Kidney epithelial cell (primary cell): ENCODE measurements at regions not wholly inside any gene's neighbourhood (a gene's known extent, or its start where the extent isn't known, plus 50 kb on each side); places are given as distances from the start of the nearest gene placed in this dataset.

Experiments used
- DNase-seq: peaks from one replicate; pipeline ENCODE4 v3.0.0-alpha.2; 2010; ENCODE audit warnings: low read depth
- H3K27me3 ChIP-seq: 2 replicates; pipeline ENCODE4 v1.6.0; 2011; ENCODE audit warnings: low read length; ENCODE audit not compliant: control insufficient read depth, insufficient read depth
- H3K36me3 ChIP-seq: 2 replicates; pipeline ENCODE4 v1.5.1; 2011; ENCODE audit warnings: low read length; ENCODE audit not compliant: control insufficient read depth, insufficient read depth
- H3K4me3 ChIP-seq: 2 replicates; pipeline ENCODE4 v1.5.1; 2011; ENCODE audit warnings: low read depth, mild to moderate bottlenecking, control low read depth, low read length
- CTCF ChIP-seq: IDR thresholded peaks from 2 replicates; pipeline ENCODE4 v1.5.1; 2011; ENCODE audit warnings: mild to moderate bottlenecking, moderate library complexity, low read length, control low read depth, inconsistent platforms; ENCODE audit not compliant: insufficient read depth, poor library complexity, severe bottlenecking

- no peak for DNase-seq
- Histone ChIP-seq H3K4me3 (no peak overlapping the region), H3K27me3 (no peaks in the 10 kb centered on the region), H3K36me3 (no peaks in the 10 kb centered on the region)
- no peak for TF ChIP-seq CTCF
These were observed 260.3 kb downstream of the B3GLCT start for GRCh38 chr13:31460061-31460460.

GRCh38 chr13:31461923-31462322, 262.1 kb downstream of the B3GLCT start:
- no peak for DNase-seq
- TF ChIP-seq CTCF: no peak
- Histone ChIP-seq H3K36me3 (no peaks in the 10 kb centered on the region), H3K27me3 (no peaks in the 10 kb centered on the region), H3K4me3 (no peak overlapping the region)

GRCh38 chr13:31462766-31463165, 263.0 kb downstream of the B3GLCT start:
- Histone ChIP-seq H3K4me3 (no peak overlapping the region), H3K27me3 (no peaks in the 10 kb centered on the region)
- no peak for TF ChIP-seq CTCF

GRCh38 chr13:31468114-31468902, 268.5 kb downstream of the B3GLCT start:
- no peak for TF ChIP-seq CTCF
- no peak for DNase-seq
- H3K36me3 ChIP-seq: no peaks in the 10 kb centered on the region
- H3K27me3 ChIP-seq: no peaks in the 10 kb centered on the region
- no peak overlapping the region for H3K4me3 ChIP-seq

More at GRCh38 chr13:31462766-31463165, 263.0 kb downstream of the B3GLCT start:
- DNase-seq: no peak
- no peaks in the 10 kb centered on the region for H3K36me3 ChIP-seq

- TF ChIP-seq CTCF: no peak
- H3K36me3 ChIP-seq: no peaks in the 10 kb centered on the region
- no peaks in the 10 kb centered on the region for H3K27me3 ChIP-seq
- DNase-seq: no peak
- no peak overlapping the region for H3K4me3 ChIP-seq
These were observed 269.6 kb downstream of the B3GLCT start for GRCh38 chr13:31469377-31469776.

- H3K4me3 ChIP-seq: no peak overlapping the region
- H3K27me3 ChIP-seq: no peaks in the 10 kb centered on the region
- no peaks in the 10 kb centered on the region for H3K36me3 ChIP-seq
- DNase-seq: no peak
- no peak for TF ChIP-seq CTCF
These were observed 263.1 kb upstream of the RXFP2 start for GRCh38 chr13:31476266-31476665.
